ENCODE measurements at regions not wholly inside any gene's neighbourhood (a gene's known extent, or its start where the extent isn't known, plus 50 kb on each side); places are given as distances from the start of the nearest gene placed in this dataset.

GRCh38 chr10:78377356-78377755 lies 343.7 kb downstream of the RPS24 start:
- H3K4me1 Mint-ChIP-seq: no peaks in the 10 kb centered on the region
- peaks cover 0 to 10% (median 0%) of the 10 kb centered on the region in 9 donors for H3K9me3 Mint-ChIP-seq
- POLR2A ChIA-PET: no interaction called here
- H3K27me3 Mint-ChIP-seq: peaks cover 0 to 5% (median 2%) of the 10 kb centered on the region in 5 donors
- H3K36me3 Mint-ChIP-seq: no peaks in the 10 kb centered on the region
- no peak for DNase-seq
- no peak overlapping the region for H3K4me3 Mint-ChIP-seq
- no peak overlapping the region for H3K27ac Mint-ChIP-seq
- ATAC-seq: no peak

- H3K27ac Mint-ChIP-seq: peak overlapping the region in 1 of 10 donors; percentile 22
- H3K9me3 Mint-ChIP-seq: peaks cover 0 to 10% (median 0%) of the 10 kb centered on the region in 9 donors
- no peak overlapping the region for H3K4me3 Mint-ChIP-seq
- ATAC-seq (no peak), DNase-seq (no peak)
- H3K27me3 Mint-ChIP-seq: peaks cover 0 to 5% (median 2%) of the 10 kb centered on the region in 5 donors
- no peaks in the 10 kb centered on the region for H3K4me1 Mint-ChIP-seq
- POLR2A ChIA-PET: no interaction called here
- no peaks in the 10 kb centered on the region for H3K36me3 Mint-ChIP-seq
Measured at GRCh38 chr10:78378192-78378591, 344.5 kb downstream of the RPS24 start.

- Mint-ChIP-seq H3K36me3 (no peaks in the 10 kb centered on the region), H3K9me3 (peaks cover 0 to 10% (median 0%) of the 10 kb centered on the region in 9 donors), H3K27me3 (peaks cover 0 to 8% (median 2%) of the 10 kb centered on the region in 5 donors), H3K4me3 (no peak overlapping the region), H3K27ac (no peak overlapping the region), H3K4me1 (no peaks in the 10 kb centered on the region)
- no peak for ATAC-seq
- no peak for DNase-seq
- POLR2A ChIA-PET: no interaction called here
Measured at GRCh38 chr10:78381107-78381506, 347.4 kb downstream of the RPS24 start.

- ATAC-seq (no peak), DNase-seq (no peak)
- no peaks in the 10 kb centered on the region for H3K4me1 Mint-ChIP-seq
- H3K9me3 Mint-ChIP-seq: peaks cover 0 to 10% (median 0%) of the 10 kb centered on the region in 9 donors
- H3K4me3 Mint-ChIP-seq: no peak overlapping the region
- no peaks in the 10 kb centered on the region for H3K36me3 Mint-ChIP-seq
- no peak overlapping the region for H3K27ac Mint-ChIP-seq
- H3K27me3 Mint-ChIP-seq: peaks cover 0 to 8% (median 2%) of the 10 kb centered on the region in 5 donors
- POLR2A ChIA-PET: no interaction called here
Measured at GRCh38 chr10:78382047-78382446, 348.4 kb downstream of the RPS24 start.

DNA sequence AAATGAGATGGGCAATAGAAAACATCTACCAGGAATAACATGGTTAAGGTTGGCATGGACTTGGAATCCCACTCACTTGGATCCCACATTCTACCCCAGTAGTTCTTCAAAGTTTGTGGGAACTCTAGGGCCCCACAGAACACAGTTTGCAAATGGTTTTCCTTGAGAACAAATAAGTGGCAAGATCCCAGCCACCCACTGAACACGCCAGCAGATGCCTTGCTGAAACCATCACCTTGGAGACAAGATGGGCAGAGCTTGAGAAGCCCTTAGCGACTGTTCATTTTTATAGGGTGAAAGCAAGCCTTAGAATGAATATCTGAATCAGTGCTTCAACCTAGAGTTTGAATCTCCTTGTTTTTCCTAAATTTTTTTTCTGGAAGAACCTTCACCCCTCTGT lies 349.1 kb downstream of the RPS24 start:
- Mint-ChIP-seq H3K4me3 (no peak overlapping the region), H3K4me1 (no peaks in the 10 kb centered on the region), H3K9me3 (peaks cover 0 to 10% (median 0%) of the 10 kb centered on the region in 9 donors), H3K27me3 (peaks cover 0 to 10% (median 2%) of the 10 kb centered on the region in 5 donors), H3K36me3 (no peaks in the 10 kb centered on the region), H3K27ac (no peak overlapping the region)
- ATAC-seq: no peak
- no peak for DNase-seq
- POLR2A ChIA-PET: no interaction called here

DNA sequence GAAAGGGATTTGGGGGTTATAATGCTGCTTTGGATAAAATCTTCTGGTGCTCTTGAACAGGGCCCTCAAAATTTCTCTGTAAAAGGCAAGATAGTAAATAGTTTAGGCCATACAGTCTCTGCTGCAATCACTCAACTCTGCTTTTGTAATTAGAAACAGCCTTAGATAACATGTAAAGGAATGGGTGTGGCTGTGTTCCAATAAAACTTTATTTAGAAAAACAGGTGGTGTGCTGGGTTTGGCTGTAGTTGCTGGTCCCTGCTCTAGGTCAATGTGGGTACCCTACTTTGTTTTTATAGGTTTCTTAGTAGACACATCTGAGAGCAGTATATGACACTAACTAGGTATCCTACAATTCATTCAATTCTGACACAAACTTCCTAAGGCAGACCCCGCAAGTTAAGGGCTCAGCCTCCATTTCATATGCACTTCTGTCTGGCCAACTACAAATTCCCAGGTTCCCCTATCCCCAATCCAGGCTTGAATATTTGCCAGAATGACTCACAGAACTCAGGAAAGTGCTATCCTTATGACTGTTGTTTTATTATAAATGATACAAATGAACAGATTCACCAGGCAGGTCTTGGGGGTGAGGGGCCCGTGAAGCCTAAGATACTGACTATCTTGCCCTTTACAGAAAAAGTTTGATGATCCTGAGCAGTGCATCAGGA lies 349.9 kb downstream of the RPS24 start:
- Mint-ChIP-seq H3K4me1 (no peaks in the 10 kb centered on the region), H3K27me3 (peaks cover 0 to 10% (median 3%) of the 10 kb centered on the region in 5 donors), H3K27ac (no peak overlapping the region), H3K36me3 (no peaks in the 10 kb centered on the region), H3K4me3 (no peak overlapping the region), H3K9me3 (peaks cover 0 to 10% (median 0%) of the 10 kb centered on the region in 9 donors)
- peak in 1 of 10 donors; percentile 3 for DNase-seq
- no peak for ATAC-seq
- POLR2A ChIA-PET: no interaction called here

- H3K4me3 Mint-ChIP-seq: no peak overlapping the region
- ATAC-seq (no peak), DNase-seq (peak in 1 of 10 donors; percentile 6)
- H3K9me3 Mint-ChIP-seq: peaks cover 0 to 6% (median 0%) of the 10 kb centered on the region in 9 donors
- no peaks in the 10 kb centered on the region for H3K4me1 Mint-ChIP-seq
- H3K27ac Mint-ChIP-seq: no peak overlapping the region
- POLR2A ChIA-PET: no interaction called here
- peaks cover 0 to 10% (median 3%) of the 10 kb centered on the region in 5 donors for H3K27me3 Mint-ChIP-seq
- no peaks in the 10 kb centered on the region for H3K36me3 Mint-ChIP-seq
Measured at GRCh38 chr10:78384049-78384431, 350.4 kb downstream of the RPS24 start.

DNA sequence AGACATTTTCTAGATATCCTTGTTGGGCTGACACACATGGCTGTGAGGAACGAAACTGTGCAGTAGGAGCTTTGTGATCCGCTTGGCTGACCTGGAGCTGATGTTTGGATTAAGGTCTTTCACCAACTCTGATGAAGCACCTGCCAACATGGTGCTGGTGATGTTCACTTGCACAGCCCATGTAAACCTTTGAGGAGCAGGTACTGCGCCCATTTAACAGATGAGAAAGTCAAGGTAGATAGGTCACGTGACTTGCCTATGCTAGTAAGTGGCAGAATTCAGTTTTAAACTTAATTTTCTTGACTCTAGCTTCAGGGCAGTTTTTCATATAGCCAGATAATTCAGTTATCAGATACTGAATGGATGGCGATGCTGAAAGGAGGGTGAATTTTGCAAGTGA lies 351.9 kb downstream of the RPS24 start:
- no peaks in the 10 kb centered on the region for H3K4me1 Mint-ChIP-seq
- H3K36me3 Mint-ChIP-seq: no peaks in the 10 kb centered on the region
- no peaks in the 10 kb centered on the region for H3K9me3 Mint-ChIP-seq
- peak in 1 of 10 donors; percentile 22 for DNase-seq
- no peak for ATAC-seq
- H3K4me3 Mint-ChIP-seq: no peak overlapping the region
- H3K27me3 Mint-ChIP-seq: peaks cover 0 to 10% (median 5%) of the 10 kb centered on the region in 5 donors
- POLR2A ChIA-PET: no interaction called here
- no peak overlapping the region for H3K27ac Mint-ChIP-seq

DNA sequence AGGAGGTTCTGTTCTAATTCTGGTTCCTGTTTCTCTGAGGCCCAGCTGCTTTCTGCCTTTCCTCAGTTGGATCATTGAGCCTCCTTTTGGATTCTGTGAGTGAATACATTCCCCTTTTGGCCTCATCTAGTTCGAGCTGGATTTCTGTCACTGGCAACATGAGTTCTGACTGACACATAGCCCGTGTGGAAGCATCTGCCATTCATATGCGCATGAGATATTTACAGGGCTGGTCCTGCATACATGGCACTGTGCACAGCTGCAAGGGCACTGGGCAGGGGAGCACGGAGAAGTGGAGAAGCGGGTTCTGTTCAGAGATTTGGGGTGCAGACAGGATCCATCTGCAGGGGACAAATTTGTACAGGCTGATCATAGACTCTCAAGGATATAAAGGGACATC lies 352.8 kb downstream of the RPS24 start:
- POLR2A ChIA-PET: no interaction called here
- no peaks in the 10 kb centered on the region for H3K9me3 Mint-ChIP-seq
- DNase-seq: peak in 1 of 10 donors; percentile 48
- no peaks in the 10 kb centered on the region for H3K36me3 Mint-ChIP-seq
- ATAC-seq: no peak
- peaks cover 0 to 11% (median 5%) of the 10 kb centered on the region in 5 donors for H3K27me3 Mint-ChIP-seq
- no peak overlapping the region for H3K27ac Mint-ChIP-seq
- no peaks in the 10 kb centered on the region for H3K4me1 Mint-ChIP-seq
- H3K4me3 Mint-ChIP-seq: no peak overlapping the region

DNA sequence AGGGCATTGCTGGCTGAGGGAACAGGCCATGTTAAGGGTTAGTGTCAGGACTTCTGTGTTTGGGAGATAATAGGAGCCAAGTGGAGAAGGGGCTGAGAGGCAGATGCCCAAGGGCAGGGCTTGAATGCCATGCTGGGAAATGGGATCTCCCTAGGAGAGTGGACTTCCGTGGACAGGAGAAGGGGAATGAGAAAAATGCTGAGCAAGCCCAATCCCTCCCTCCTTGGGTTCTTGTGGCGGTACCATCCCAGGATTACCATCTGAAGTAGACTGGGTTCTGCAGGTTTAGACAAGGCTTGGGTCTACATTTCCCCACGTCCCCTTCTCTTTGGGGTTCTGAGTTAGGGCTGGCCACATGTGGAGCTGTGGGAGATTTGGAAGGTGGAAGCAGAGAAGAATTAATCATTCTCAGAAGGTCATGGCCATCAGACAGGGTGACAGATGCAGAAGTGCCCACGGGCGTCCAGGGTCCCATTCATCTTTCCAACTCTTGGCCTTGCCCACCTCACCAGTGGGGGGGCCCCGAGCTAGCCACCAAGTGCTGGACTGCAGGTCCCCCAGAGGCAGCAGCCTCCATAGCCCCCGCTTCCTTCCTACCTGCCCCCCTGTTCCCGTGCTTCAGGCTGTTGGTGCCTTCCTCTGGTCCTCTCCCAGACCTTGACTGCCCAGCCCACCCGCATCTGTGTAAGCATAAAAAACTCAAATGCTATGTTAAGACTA lies 354.8 kb downstream of the RPS24 start:
- peaks cover 0 to 9% (median 3%) of the 10 kb centered on the region in 5 donors for H3K27me3 Mint-ChIP-seq
- DNase-seq (peak in 1 of 10 donors; percentile 45), ATAC-seq (no peak)
- POLR2A ChIA-PET: no interaction called here
- H3K27ac Mint-ChIP-seq: no peak overlapping the region
- H3K36me3 Mint-ChIP-seq: no peaks in the 10 kb centered on the region
- no peaks in the 10 kb centered on the region for H3K4me1 Mint-ChIP-seq
- H3K9me3 Mint-ChIP-seq: no peaks in the 10 kb centered on the region
- H3K4me3 Mint-ChIP-seq: no peak overlapping the region

DNA sequence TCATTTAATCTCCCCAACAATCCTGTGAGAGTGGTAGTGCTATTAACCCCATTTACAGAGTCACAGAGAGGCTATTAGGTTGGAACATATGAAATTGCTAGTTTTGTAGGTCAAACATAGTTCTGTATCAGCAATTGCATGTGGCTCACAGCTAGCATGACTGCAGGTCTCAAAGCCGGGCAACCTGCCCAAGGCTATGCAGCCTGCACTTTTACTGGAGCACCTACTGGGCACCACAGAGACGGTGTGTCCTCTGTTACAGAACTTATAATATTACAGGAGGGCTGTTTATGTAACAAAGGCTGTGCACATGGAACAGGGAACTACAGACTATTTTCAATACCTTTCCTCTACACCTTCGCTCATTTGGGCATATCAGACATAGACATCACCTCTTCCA lies 355.8 kb downstream of the RPS24 start:
- H3K27me3 Mint-ChIP-seq: peaks cover 0 to 9% (median 3%) of the 10 kb centered on the region in 5 donors
- no peaks in the 10 kb centered on the region for H3K36me3 Mint-ChIP-seq
- H3K4me3 Mint-ChIP-seq: no peak overlapping the region
- no peak for DNase-seq
- H3K27ac Mint-ChIP-seq: no peak overlapping the region
- ATAC-seq: no peak
- H3K4me1 Mint-ChIP-seq: no peaks in the 10 kb centered on the region
- H3K9me3 Mint-ChIP-seq: no peaks in the 10 kb centered on the region
- POLR2A ChIA-PET: no interaction called here

GRCh38 chr10:78390051-78390450 lies 356.4 kb downstream of the RPS24 start:
- no peaks in the 10 kb centered on the region for H3K36me3 Mint-ChIP-seq
- no peak for ATAC-seq
- no peaks in the 10 kb centered on the region for H3K4me1 Mint-ChIP-seq
- H3K27ac Mint-ChIP-seq: no peak overlapping the region
- H3K9me3 Mint-ChIP-seq: no peaks in the 10 kb centered on the region
- H3K27me3 Mint-ChIP-seq: peaks cover 0 to 5% (median 2%) of the 10 kb centered on the region in 5 donors
- POLR2A ChIA-PET: no interaction called here
- peak in 1 of 10 donors; percentile 48 for DNase-seq
- H3K4me3 Mint-ChIP-seq: no peak overlapping the region

- Mint-ChIP-seq H3K36me3 (no peaks in the 10 kb centered on the region), H3K4me1 (no peaks in the 10 kb centered on the region), H3K27me3 (peaks cover 0 to 4% (median 2%) of the 10 kb centered on the region in 5 donors), H3K27ac (no peak overlapping the region), H3K9me3 (no peaks in the 10 kb centered on the region), H3K4me3 (no peak overlapping the region)
- POLR2A ChIA-PET: no interaction called here
- no peak for ATAC-seq
- DNase-seq: no peak
Measured at GRCh38 chr10:78390817-78391216, 357.2 kb downstream of the RPS24 start.
